Keratinocyte (primary cell): ENCODE measurements at regions not wholly inside any gene's neighbourhood (a gene's known extent, or its start where the extent isn't known, plus 50 kb on each side); places are given as distances from the start of the nearest gene placed in this dataset.

Experiments used
- CTCF ChIP-seq, 3 experiments: IDR thresholded peaks in 1 of 3; conservative IDR thresholded peaks in 1 of 3; optimal IDR thresholded peaks in 1 of 3; 2 replicates in 2 of 3; 3 replicates in 1 of 3; pipeline versions ENCODE3 to v1.5.1; 2011; ENCODE audit warnings: low read length in 3 of 3, mild to moderate bottlenecking in 3 of 3, moderate library complexity in 2 of 3, control low read depth in 1 of 3, inconsistent platforms in 1 of 3; ENCODE audit not compliant: insufficient read depth in 2 of 3; ENCODE audit errors: extremely low read depth in 1 of 3
- EZH2 ChIP-seq: IDR thresholded peaks from one replicate; pipeline ENCODE4 v1.6.1; 2012; ENCODE audit warnings: inconsistent platforms, mild to moderate bottlenecking, low read length, moderate library complexity

DNA sequence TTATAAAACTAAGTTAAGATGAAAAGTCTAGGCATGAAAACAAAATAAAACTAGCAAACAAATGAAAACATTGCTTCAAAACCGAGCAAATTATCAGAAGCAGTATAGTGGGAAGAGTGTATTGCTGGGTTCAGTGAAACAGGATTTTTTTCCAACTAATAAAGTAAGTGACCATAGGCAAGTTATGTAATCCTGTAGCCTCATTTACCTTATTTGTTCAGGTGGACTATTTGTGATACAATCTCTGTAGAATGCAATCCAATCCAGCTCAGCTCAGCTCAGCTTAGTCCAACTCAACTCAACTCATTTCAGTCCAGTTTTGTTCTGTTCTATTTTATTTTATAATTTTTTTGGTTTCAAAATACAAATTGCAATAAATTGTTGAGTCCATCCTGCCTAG, 276.7 kb upstream of the LRIG3 start:
- no peak for TF ChIP-seq CTCF (optimal IDR thresholded peaks at IDR 0.05 in 1 of 3, IDR thresholded peaks at IDR 0.05 in 1 of 3, conservative IDR thresholded peaks at IDR 0.05 in 1 of 3; ENCODE audit: extremely low read depth in 1 of 3, insufficient read depth in 2 of 3, low read length in 3 of 3)
- no peak for TF ChIP-seq EZH2
